Epidermal melanocyte (primary cell): ENCODE measurements at regions not wholly inside any gene's neighbourhood (a gene's known extent, or its start where the extent isn't known, plus 50 kb on each side); places are given as distances from the start of the nearest gene placed in this dataset.
"Not testable (repeated sequence)": the region's sequence is repeated elsewhere in the genome, so short reads cannot be mapped to it uniquely, and the experiment has no call there.

Experiments
- DNase-seq: peaks from one replicate; pipeline ENCODE4 v3.0.0; 2011; ENCODE audit warnings: low spot score; ENCODE audit not compliant: insufficient read length

- no peak for DNase-seq
Observed at GRCh38 chr5:136740228-136740627, 374.9 kb upstream of the TRPC7 start.

DNA sequence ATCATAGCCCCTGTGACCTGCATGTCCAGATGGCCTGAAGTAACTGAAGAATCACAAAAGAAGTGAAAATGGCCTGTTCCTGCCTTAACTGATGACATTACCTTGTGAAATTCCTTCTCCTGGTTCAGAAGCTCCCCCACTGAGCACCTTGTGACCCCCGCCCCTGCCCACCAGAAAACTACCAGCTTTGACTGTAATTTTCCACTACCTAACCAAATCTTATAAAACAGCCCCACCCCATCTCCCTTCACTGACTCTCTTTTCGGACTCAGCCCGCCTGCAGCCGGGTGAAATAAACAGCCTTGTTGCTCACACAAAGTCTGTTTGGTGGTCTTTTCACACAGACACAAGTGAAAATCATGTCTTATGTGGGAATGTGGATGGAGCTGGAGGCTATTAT is 373.9 kb upstream of the TRPC7 start:
- not testable (repeated sequence) for DNase-seq

- DNase-seq = no peak
Observed at GRCh38 chr5:136738829-136739228, 373.5 kb upstream of the TRPC7 start.

DNA sequence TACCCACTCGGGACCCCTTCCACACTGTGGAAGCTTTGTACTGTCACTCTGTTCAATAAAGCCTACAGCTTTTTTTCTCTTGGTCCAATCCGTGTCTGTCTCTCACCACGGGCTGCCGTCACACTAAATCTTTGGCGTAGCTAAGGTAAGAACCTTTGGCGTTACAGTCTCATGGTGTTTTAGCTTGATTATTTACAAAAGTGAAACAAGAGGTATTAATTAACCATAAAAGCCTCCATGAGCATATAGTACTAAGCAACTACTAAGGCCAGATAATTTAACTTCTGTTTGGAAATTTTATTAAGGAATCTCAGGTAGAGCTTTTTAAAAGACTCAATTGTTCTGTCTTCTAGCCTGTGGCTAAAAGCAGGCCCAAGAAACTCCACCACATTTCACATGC is 370.7 kb upstream of the TRPC7 start:
- no peak for DNase-seq

GRCh38 chr5:136735611-136736010 is 370.3 kb upstream of the TRPC7 start:
- DNase-seq = not testable (repeated sequence)

- DNase-seq = no peak
Observed at GRCh38 chr5:136734628-136735027, 369.3 kb upstream of the TRPC7 start.

DNA sequence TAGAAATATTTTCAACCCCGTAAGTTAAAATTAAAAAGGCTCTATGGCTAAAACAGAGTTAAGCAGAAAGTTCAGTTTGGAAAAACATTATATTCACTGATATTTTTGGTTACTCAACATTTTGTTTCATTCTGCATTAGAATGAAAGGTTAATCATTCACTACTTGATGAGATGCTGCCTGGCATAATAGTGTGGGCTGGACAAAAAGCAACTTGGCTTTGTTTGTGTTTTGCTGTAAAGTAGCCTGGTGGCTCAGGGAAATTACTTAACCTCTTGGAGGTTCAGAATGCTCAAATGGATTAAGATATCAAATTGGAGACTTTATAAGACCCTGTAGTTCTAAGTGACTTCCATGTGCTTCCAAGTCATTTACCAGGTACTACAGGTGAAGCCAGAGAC is 367.4 kb upstream of the TRPC7 start:
- DNase-seq = no peak

DNA sequence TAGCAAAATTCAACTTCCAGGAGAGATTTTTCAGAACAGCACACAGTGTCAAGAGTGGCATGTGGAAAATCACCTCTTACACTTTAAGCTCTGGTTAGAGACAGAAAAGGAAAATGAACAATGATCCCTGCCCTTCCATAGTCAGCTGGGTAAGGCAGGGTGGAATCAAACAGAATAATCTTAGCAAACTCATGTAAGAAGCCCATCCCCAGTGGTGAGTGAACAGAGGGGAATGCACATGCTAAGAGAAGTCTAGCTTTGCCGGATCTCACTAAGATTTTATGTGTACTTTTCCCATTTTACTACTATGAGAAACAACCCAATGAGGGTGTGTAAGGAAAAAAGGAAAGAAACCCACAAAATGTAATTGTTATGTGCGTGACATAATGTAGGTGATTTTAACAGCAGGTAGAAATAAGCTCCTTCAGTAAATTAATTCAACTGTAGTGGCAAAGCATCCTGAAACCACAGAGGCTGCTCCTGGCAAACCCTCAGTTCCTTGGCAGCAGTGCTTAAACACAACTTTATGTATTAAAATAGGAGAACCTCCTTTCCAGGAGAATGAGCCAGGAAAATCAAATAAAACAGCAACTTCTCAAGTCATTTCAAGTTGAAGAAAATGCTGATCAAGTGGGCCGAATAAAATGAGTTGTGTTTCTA is 366.0 kb upstream of the TRPC7 start:
- DNase-seq = no peak

DNA sequence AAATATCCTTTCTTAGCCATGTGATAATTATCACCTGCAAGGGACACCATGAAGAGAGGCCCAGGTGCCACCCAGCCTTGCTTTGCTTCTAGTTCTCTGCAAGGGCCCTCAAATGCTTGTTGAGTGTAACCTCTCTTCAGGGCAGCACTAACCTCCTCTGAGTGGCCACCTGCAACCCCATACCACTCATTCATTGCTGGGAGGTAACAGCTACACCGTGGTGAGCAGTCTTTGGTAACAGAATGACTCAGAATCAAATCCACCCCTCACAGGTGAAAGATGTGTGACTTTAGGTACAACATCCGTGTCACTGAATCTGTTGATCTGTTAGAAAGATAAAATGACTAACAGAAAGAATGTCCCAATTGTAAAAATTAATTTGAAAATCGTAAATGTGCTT is 365.1 kb upstream of the TRPC7 start:
- no peak for DNase-seq

DNA sequence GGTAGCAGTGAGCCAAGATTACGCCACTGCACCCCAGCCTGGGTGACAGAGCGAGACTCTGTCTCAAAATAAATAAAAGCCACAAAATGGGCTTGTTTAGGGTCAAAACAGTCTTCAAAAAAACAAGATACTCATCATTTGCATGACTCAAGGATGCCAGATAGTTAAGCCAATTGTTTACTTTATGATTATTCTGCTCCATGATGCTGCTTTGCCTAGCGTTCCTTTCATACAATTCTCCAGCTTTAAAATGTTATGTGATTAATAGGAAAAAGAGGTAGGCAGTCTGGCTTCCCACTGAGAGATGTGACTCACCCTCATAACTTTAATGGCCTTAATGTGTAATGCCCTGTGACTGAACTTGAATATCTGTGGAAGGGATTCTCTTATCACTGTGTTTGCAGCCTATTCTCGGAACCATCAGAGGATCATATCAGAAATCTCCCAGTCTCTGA is 364.6 kb upstream of the TRPC7 start:
- DNase-seq = no peak

- no peak for DNase-seq
Observed at GRCh38 chr5:136726506-136726905, 361.2 kb upstream of the TRPC7 start.

GRCh38 chr5:136724161-136724560 is 358.8 kb upstream of the TRPC7 start:
- no peak for DNase-seq

DNA sequence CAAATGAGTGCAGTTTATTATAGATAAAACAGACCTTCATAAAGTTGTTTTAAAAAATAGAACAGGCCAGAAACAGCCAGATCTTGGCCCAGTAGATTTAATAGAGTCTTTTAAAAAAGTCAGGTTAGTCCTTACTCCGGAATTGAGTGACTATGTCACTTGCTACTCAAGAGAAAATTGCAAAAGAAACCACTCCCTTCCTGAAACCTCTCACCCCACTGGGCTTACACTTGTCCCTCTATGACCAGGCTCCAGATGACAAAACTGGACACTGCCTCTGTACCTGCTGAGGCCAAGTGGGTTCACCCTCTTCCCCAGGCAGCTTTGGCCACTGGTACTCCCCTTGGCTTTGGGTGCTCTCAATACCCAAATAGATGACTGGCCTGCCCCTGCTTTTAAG is 357.2 kb upstream of the TRPC7 start:
- no peak for DNase-seq

- no peak for DNase-seq
Observed at GRCh38 chr5:136722086-136722485, 356.7 kb upstream of the TRPC7 start.

- no peak for DNase-seq
Observed at GRCh38 chr5:136720674-136721073, 355.3 kb upstream of the TRPC7 start.

- DNase-seq = no peak
Observed at GRCh38 chr5:136717917-136718316, 352.6 kb upstream of the TRPC7 start.

- DNase-seq = no peak
Observed at GRCh38 chr5:136714286-136714685, 348.9 kb upstream of the TRPC7 start.

GRCh38 chr5:136712628-136713027 is 347.3 kb upstream of the TRPC7 start:
- DNase-seq = no peak

- no peak for DNase-seq
Observed at GRCh38 chr5:136710834-136711233, 345.5 kb upstream of the TRPC7 start.

- DNase-seq = no peak
Observed at GRCh38 chr5:136703706-136704105, 338.4 kb upstream of the TRPC7 start.

GRCh38 chr5:136703036-136703435 is 337.7 kb upstream of the TRPC7 start:
- DNase-seq = no peak

DNA sequence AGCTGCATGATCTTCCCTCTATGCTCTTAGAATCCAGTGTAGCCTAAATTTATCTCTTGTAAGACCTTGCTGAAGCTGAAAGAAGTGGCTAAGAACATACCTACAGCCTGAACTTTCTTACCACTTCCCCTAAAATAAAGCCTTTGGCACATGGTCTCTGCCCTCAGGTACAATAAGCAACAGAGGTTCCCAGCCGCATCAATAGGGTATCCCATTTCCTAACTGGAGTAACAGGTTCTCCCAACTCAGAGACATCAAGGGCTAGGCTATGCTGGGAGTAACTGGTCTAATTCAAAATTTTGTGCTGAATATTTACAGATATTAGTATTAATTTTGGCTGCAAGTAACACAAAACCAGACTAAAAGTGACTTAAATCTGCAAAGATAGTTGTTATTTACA is 335.8 kb upstream of the TRPC7 start:
- no peak for DNase-seq

DNA sequence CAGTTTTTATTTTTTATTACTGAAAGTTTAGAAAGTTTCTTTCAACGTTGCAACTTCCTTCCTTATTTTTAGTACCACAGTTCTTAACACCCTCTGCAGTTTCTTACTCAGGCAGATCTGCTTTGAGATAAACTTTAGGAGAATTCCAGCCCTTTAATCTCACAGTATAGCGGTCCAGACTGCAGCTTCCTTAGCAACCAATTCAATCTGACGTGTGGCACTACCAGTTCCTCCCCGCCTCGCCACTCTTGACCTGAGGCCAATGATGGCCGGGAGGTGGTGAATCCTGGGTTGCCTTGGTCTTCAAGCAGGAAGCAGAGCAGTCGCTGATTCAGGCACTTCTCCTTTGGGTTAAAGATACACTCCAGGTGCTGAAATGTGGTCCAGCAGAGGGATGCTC is 334.3 kb upstream of the TRPC7 start:
- no peak for DNase-seq

DNA sequence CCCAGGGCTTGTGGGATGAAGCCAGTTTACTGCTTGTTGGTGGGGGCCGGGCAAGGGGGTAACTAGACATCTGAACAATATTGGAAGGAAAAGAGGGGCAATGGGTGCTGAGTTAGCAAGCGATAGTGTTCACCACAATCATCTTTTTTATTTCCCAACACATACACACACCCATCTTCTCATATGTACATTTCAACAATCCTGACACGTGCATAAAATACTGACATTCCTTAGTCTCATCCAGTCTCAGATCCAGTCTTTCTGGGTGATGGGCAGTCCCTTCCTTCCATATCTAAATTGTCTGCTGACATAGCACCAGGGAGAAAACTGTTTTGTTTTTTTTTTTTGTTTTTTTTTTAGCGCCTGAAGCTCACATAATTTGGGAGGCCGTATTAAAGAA is 333.6 kb upstream of the TRPC7 start:
- DNase-seq = no peak
